Globus pallidus (tissue), 1 donor: ENCODE measurements at regions not wholly inside any gene's neighbourhood (a gene's known extent, or its start where the extent isn't known, plus 50 kb on each side); places are given as distances from the start of the nearest gene placed in this dataset.
"Not testable (repeated sequence)": the region's sequence is repeated elsewhere in the genome, so short reads cannot be mapped to it uniquely, and the experiment has no call there.

Experiments used
- DNase-seq: peaks from one replicate; pipeline ENCODE4 v3.0.0-alpha.2; 2015; ENCODE audit warnings: low spot score

DNA sequence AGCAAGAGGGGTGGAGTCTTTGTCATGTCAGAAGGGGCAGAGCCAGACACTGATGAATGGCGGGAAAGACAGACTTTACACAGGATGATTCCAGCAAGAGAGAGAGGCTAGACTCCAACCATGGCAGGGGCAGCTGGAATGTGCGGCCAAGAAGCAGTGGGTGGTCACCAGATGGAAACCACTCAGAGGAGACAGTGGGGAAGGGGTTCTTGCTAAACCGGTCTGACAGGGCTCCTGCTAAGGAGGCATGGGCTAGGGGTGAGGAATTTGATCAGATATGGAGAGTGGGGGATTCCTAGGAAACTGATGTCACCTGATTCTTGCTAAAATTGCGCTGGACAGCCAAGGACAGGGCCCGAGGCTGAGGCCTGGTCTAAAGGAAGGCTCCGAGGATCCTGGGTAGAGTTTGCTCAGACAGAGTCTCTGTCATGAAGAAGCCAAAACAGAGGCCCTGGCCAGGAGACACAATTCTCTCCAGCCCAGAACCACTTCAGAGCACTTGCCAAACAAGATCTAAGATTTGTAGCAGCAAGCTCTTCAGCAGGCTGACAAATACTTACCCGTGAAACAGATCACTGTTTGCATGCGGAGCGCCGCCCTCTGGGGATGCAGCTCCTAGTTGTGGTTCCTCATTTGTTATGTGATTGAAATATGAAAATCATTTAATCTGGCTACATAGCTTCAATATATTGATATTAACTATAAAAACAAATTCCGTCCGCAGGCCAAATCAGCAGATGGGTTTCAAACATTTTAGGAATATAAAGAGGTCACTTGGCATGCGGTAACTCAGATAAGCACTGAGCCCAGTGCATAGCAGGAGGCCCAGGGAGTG is 377.0 kb downstream of the TCERG1L start:
- no peak for DNase-seq

DNA sequence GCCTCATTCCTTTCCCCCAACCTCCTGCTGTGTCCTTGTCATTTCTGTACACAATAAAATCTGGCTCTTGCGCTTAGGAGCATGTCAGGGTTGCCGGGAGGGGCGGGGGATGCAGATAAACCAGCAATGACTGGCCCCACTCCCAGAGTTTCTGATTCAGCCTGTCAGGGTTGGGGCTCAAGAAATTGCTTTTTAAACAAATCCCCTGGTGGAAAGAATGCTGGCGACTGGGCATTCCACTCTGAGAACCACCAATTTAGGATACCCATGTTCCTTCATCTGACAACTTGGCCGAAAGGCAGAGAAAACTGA is 376.4 kb downstream of the TCERG1L start:
- no peak for DNase-seq

DNA sequence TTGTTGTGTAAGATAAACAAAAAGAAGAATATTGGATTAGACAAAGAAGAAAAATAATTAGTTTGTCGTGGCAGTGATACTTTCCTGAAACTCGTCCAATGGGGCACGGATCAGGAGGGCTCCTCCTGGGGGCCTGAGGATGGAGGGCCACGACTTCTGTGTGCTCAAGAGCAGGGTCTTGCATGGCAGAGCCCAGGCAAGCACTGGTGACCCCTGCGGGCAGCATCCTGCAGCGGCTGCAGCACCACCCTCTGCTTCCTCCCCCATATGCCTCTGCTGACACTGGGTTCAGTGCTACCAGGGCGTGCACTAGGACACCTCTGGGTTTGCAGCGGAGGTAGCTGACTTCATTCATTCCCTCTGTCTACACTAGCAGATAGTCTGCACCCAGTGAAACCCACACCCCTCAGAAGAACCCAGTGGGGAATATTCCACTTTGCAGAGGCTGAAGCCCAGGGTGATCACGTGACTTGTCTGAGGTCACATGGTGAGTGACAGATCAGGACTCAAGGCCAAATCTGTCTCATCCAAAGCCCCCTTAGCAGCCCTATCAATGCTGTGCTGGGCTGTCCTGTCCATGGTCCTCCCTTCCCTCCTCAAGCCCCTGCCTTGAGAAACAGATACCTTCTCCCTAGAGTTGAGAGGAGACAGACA is 375.5 kb downstream of the TCERG1L start:
- DNase-seq, result no peak

DNA sequence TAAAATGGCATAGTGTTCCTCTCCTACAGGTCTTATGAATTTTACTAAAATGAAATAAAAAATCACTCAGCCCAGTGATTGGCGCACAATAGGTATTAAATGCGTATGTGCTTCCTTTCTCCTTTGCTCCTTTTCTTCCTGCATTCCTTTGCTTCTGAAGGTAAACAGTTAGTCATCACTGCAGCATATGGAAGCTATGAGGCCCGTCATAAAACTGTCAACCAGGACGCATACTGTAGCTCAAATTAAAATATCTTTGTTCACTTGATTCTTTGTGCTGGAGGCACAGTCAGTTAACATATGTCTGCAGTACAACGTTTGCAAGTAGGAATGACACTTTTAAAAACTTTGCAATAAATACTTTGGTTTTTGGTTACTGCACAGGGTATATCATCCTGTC is 374.7 kb downstream of the TCERG1L start:
- no peak for DNase-seq

DNA sequence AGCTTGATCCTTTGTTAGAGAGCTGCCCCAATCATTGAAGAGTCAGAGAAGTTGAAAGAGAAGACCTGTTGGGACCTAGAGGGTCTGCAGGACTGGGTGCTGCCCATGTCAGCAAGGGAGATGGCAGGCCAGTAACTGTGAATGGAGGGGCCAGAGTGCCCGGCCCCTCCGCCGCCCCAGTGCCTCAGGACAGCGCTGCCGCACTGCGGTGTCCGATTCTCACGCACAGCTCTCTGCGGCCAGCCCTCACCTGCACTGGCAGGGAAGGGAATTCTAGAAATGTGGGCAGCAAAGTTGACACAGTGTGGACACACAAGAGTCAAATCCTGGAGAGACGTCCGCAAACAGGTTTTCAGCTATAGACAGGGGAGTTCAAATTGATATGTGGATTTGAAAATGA is 373.5 kb downstream of the TCERG1L start:
- no peak for DNase-seq

DNA sequence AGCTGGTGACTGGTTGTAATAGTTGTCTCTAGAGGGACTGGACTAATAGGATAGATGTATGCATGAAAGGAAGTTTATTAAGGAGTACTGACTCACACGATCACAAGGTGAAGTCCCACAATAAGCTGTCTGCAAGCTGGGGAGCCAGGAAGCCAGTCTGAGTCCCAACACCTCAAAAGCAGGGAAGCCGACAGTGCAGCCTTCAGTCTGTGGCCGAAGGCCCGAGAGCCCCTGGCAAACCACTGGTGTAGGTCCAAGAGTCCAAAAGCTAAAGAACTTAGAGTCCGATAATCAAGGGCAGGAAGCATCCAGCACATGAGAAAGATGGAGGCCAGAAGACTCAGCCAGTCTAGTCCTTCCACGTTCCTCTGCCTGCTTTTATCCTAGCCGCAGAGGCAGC is 372.6 kb downstream of the TCERG1L start:
- not testable (repeated sequence) for DNase-seq

DNA sequence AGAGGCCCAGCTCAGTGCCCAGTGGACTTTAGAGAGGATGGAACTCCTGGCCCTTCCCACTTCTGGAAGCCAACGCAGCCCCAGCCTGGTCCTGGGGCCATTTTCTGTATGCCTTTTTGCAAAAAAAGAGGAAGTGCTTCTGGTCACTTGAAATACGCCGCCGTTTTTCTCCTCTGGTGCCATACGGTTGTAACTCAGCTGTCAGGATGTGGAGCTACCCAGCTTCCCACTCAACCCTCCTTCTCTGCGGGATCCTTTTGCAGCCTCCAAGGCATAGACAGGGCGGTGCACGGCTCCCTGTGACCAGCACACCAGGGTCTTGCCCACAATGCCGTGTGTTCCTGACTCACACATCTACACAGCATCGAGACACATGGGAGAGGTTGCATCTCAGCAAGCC is 369.6 kb downstream of the TCERG1L start:
- no peak for DNase-seq

DNA sequence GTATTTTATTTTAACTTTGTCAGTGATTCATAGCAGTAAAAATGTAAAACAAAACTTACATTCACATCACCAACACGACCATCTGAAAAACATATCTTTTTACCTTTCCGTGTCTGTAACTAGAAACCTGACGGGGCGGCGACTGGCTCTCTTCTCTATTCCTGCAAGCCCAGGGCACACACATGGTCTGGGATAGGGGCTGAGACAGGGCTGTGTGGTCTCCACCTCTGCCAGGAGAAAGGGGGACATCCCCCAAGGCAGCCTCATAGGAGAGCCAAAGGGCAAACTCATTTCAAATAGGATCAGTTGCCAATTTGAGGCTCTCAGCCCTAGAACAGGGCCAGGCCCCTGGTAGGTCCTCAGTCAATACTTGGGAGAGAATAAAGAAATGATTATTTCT is 359.4 kb downstream of the TCERG1L start:
- no peak for DNase-seq

DNA sequence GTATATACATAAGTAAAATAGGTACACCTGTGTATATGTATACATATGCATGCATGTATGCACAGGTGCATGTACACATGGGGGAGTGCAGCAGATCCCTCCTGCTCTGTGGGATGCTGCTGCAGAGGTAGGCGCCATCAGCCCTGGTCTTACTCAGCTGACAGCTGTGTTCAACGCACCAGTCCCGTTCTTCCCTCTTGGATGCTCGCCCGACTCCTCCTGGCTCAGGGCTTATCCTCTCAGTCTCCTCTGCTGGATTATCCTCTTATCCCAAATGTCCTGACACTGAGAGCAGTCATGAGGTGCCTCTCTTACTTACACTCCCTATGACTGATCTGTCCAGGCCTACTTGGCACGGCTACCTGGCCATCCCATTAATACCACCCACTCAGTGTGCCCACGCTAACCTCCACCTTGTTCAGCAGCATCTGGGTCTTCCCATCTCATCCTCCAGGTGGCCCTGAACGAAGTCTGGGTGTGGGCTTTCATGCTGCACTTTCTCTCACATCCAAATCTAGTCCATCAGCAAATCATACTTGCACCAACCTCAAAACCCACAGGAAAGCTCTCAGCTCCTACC is 357.1 kb downstream of the TCERG1L start:
- DNase-seq, result no peak

DNA sequence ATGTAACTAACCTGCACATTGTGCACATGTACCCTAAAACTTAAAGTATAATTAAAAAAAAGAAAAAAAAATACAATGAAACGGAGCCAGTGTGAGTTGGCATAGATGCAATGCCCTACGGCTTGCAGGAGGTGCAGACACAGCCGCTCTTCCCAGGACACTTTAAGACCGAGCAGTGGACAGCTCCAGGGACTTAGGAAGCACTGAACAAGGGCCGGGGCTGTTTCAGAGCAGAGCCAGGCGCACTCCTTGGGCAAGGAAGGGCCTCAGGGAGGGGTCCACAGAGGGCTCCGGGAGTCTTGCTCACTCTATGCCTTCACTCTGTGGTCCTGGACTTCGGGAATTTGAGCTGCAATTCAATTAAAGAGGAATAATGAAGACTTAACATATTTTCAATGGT is 355.3 kb downstream of the TCERG1L start:
- DNase-seq, result no peak

DNA sequence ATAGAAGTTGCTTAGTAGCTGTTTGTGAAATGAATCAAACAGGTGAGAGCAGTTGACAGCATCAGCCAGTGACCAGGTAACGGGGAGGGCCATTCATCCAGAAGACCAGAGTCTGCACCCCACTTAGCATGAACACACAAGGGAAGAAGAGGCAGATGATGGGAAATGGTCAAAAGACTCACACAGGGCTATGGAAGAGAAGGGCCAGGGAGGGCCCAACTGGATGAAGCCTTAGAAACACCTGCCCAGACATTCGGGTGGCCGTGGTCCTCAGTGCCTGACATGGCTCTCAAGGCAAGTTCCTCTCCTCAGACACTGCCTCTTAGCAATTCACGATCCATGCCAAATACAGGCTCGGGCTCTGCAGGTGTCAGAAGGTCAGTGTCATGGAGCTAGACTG is 354.1 kb downstream of the TCERG1L start:
- no peak for DNase-seq

DNA sequence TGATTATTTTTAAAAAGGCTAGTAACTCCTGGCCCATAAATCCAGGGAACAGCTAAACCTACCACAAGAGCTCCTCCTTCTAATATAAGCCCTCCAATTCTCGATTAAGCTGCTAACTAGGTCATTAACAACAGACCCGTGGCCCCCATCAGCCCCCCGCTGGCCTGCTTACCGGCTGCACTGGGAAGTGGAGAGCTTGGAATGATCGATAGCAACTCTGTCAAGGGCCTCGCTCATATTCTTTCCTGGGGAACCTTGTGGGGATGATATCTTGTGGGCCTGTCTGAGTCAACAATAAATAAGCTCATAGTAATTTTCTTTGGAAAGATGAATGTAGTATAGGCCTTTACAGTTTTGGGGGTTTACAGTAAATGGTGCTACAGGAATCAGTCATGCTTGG is 353.5 kb downstream of the TCERG1L start:
- DNase-seq, result no peak

DNA sequence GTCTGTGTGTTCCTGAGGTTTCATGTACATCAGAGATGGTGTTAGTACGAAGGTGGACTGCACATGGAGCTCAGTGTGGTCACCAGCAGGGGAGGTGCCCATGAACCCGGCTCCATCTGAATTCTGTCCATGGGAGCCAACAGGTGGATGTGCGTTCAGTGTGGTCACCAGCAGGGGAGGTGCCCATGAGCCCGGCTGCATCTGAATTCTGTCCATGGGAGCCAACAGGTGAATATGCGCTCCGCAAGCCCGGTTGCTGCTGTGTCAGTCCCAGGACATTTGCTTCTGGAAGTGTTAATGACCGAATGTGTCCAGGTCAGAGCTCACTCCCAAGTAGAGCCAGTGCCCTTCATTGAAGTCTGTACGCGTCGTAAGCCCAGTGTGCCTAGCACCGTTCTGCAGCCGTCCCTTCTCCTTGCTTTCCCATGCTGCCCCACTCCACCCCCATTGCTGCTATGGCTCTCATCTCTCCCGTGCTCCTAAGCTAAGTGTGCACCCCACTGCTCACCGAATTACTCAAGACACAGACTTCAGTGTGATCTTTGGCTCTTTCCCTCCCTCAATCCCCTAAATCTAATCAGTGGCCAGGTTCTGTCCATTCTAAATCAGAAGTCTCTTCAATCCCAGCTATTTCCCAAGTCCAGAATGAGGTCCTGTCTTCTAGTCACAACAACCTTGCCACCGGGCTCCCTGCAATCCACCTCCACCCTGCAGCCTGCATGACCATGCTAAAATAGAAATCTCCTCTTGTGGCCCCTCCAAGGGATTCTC is 352.4 kb downstream of the TCERG1L start:
- DNase-seq, result no peak

DNA sequence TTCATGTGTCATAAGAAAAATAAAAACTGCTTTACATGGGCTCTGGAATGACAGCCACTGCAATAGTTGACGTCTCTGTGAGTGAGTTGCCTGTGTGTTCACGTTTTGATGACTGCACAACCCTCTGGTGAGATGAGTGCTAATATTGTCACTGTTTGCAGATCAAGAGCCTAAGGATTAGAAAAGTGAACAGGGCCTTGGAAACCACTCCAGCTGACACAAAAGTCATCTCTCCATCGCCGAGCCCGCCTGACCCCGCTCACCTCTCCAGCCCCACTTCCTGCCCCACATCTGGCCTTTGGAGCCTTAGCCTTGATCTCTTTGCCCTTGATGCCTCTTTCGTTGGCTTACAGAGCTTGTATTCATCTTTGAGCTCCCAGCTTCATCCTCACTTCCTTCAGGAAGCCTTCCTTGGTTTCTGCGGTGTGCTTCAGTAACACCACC is 351.7 kb downstream of the TCERG1L start:
- DNase-seq, result no peak

DNA sequence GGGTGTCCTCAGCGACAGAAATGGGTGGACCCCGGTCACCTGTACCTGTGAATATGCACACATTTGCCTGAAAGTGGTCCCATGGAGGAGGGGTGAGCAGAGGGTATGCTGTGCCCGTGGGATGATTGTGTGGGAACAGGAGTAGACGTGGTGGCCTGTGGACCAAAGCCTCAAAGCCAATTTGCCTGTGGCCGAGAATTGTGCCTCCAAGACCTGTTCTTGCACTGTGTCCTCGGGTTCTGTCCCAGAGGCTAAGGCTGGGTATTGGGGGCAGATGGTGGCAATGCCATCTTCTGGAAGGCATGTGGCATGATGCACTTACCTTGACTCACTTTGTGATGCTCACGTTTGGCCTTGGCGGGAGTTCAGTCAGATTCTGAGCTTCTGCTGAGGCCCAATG is 351.0 kb downstream of the TCERG1L start:
- no peak for DNase-seq

DNA sequence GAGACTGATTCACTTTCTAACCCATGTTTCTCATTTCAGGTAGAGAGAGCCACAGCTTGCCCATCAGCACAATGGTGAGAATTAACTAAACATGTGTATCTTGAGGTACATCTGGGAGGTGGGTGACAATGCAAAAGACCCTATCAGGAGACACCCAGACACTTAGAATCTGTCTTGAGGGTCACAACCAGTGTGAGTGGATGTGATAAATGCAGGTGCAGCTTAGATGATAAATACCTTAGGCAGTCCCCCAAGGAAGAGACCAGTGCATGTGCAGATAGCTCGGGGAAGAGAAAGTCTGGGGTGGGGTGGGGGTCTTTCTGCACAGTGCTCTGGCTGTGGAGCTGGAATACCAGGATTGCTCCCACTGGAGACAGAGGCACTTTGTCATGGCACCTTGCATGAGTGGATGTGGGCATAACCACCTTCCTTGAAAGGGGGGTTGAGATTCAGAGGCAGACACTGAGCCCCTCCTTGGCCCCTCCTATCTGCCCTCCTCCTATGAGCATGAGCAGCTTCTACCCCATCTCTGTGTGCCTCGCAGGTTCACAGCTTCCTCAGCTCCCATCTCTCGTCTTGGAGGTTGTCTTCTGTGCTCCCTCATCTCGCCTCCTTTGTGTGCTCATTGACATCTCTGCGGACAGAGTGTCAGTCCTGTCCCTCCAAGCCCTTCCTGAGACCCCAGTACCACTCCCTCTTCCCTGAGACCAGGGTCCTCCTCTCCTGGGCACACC is 349.8 kb downstream of the TCERG1L start:
- DNase-seq, result no peak

DNA sequence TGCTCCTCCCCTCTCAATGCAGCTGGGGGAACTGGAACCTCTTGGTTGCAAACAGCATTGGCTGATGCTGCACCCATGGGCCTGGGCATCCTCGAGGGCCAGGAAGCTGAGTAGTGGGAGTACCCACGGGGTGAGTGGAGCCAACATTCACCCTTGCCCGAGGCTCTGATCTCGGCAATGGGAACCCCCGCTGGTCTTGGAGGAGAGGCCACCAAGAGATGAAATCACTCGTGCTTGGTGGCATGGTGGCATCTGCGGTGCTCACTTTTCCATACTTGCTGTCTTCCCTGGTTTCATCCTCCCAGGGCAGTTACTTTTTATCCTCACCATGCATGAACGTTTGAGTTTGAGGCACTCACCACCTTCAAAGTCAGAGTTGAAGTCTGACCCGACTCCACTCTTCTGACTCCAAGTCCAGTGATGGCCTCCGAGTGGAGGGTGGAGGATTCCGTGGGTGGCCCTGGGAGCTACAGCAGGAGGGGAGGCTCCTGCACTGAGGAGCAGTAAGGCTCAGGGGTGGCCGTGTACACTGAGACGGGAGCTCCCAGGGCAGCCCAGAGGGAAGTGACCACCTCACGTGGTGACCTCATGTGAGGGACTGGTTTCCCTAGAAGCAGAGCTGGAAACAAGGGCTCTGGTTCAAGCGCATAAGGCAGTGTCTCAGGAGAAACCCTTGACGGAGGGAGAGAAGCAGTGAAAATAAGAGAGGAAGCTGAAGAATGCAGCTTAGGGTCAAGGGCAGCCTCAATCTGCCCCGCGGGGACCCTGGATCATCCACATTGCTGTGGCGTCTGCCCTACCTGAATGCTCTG is 349.1 kb downstream of the TCERG1L start:
- no peak for DNase-seq

DNA sequence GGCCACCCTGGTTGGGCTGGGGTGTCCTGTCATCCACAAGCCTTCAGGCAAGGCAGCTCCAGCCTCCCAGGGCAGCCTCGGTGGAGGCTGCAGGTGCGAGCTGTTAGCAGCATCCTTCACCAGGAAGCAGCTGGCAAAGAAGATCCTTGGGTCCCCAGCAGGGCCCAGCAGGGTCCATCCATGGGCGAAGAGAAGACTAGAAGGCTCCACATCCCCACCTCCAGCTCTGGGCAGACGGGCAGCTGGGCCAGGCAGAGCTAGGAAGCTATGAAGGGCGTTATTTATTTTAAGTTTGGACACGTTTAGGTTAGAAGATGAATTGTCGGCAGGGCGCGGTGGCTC is 348.5 kb downstream of the TCERG1L start:
- DNase-seq, result no peak

DNA sequence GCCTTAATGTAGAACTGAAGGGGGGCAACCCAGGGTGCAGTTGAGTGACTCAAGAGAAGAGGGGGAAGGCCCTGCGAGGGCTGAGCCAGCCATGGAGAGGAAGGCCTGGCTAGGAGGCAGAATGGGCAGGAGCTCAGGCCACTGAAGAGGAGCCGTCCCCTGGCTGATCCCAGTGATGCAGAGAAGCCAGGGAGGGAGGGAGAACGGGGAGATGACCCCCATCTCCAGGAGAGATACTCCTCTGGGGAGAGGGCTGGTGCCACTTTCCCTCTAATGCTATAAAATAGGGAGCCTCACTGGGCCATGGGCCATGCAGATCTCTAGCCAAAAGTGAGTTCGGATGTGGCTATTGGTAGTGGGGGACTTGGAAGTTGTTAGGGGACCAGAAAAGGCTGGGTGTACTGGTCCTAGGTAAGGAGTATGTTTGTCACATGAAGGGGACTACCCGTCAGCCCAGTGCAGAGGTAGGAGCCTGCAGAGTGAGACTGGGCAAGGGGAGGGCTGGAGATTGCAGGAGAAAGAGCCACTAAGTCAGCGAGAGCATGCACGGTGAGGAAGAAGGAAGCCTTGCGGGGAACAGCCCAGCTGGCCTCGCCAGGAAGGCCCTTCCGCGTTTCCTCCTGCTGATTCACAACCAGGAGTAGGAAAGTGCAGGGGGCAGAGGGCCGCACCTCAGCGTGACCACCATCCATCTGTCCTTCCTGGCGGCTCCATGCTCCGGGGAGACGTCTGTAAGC is 347.6 kb downstream of the TCERG1L start:
- no peak for DNase-seq

DNA sequence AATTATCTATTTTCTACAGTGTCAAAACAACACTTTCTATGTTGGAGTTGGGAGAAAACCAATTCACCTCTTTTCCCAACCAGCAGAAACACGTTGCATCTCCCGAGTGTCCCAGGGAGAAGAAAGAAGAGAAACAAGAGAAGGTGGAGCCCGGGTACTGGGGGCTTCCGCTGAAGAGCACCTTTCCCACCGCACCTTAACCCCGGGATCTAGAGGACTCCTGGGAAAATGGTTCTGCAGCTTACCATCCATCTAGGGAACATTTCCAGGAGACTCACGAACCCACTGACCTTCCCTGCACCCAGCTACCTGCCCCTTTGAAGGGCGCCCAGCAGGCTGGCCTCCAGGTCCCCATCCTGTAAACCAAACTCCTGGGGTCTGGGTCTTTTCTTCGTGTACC is 346.8 kb downstream of the TCERG1L start:
- no peak for DNase-seq

DNA sequence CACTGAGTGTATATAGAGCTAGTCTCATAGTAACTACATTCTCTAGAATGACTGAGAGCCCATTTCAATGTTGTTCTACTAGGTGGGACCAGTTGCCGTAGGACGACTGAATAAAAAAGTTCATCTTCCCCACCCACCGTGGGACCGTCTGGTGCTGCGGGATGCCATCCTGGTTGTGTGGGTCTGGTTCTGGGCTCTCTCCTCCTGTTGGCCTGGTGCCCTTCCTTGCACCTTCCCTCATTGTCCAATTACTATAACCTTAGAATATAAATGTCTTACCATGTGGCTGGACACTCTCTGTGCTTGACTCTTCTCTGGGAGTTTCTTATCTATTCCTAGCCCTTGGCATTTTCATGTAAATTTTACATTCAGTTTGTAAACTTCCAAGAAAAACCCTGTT is 344.4 kb downstream of the TCERG1L start:
- DNase-seq, result no peak
